HG02759 (cell line): ENCODE measurements at regions not wholly inside any gene's neighbourhood (a gene's known extent, or its start where the extent isn't known, plus 50 kb on each side); places are given as distances from the start of the nearest gene placed in this dataset.
"Not testable (repeated sequence)": the region's sequence is repeated elsewhere in the genome, so short reads cannot be mapped to it uniquely, and the experiment has no call there.

Experiments used
- ATAC-seq: cut with Tn5 transposase; IDR thresholded peaks from one replicate; pipeline ENCODE4 v1.9.1; 2021; ENCODE audit warnings: mild to moderate bottlenecking, moderate library complexity; ENCODE audit not compliant: unreplicated experiment

GRCh38 chr5:30279237-30279636 lies 914.2 kb upstream of the CDH6 start:
- ATAC-seq = no peak

- ATAC-seq = no peak
Measured at GRCh38 chr5:30267026-30267425, 926.5 kb upstream of the CDH6 start.

GRCh38 chr5:30239331-30240022 lies 954.0 kb upstream of the CDH6 start:
- ATAC-seq = no peak

GRCh38 chr5:30237189-30237588 lies 956.3 kb upstream of the CDH6 start:
- ATAC-seq = no peak

GRCh38 chr5:30209755-30210154 lies 983.7 kb upstream of the CDH6 start:
- no peak for ATAC-seq

GRCh38 chr5:30197662-30198061 lies 995.8 kb upstream of the CDH6 start:
- ATAC-seq = no peak

- no peak for ATAC-seq
Measured at GRCh38 chr5:30195036-30195435, 998.5 kb upstream of the CDH6 start.

GRCh38 chr5:30194595-30194994 lies 998.9 kb upstream of the CDH6 start:
- ATAC-seq = no peak

- no peak for ATAC-seq
Measured at GRCh38 chr5:30183795-30184194, 1009.7 kb upstream of the CDH6 start.

GRCh38 chr5:30156156-30156555 lies 1037.3 kb upstream of the CDH6 start:
- ATAC-seq = no peak

GRCh38 chr5:30152431-30152830 lies 1041.1 kb upstream of the CDH6 start:
- no peak for ATAC-seq

- ATAC-seq = no peak
Measured at GRCh38 chr5:30150231-30150630, 1043.3 kb upstream of the CDH6 start.

- no peak for ATAC-seq
Measured at GRCh38 chr5:30149526-30149925, 1044.0 kb upstream of the CDH6 start.

- no peak for ATAC-seq
Measured at GRCh38 chr5:30147976-30148375, 1045.5 kb upstream of the CDH6 start.

GRCh38 chr5:30144059-30144458 lies 1049.4 kb upstream of the CDH6 start:
- not testable (repeated sequence) for ATAC-seq

- no peak for ATAC-seq
Measured at GRCh38 chr5:30142432-30142831, 1051.1 kb upstream of the CDH6 start.

- no peak for ATAC-seq
Measured at GRCh38 chr5:30121043-30121442, 1072.4 kb upstream of the CDH6 start.

- ATAC-seq = no peak
Measured at GRCh38 chr5:30117135-30117534, 1076.4 kb upstream of the CDH6 start.

- ATAC-seq = no peak
Measured at GRCh38 chr5:30113542-30113941, 1079.9 kb upstream of the CDH6 start.

GRCh38 chr5:30112867-30113266 lies 1080.6 kb upstream of the CDH6 start:
- ATAC-seq = no peak

- no peak for ATAC-seq
Measured at GRCh38 chr5:30108051-30108450, 1085.4 kb upstream of the CDH6 start.

- ATAC-seq = no peak
Measured at GRCh38 chr5:30106596-30106995, 1086.9 kb upstream of the CDH6 start.

GRCh38 chr5:30104872-30105596 lies 1088.5 kb upstream of the CDH6 start:
- ATAC-seq = no peak
